Ovary (tissue), 7 donors: ENCODE measurements at regions not wholly inside any gene's neighbourhood (a gene's known extent, or its start where the extent isn't known, plus 50 kb on each side); places are given as distances from the start of the nearest gene placed in this dataset.

Experiments used
- DNase-seq, 5 donors: peaks; one replicate each; pipeline ENCODE4 v3.0.0-alpha.2; 2019 to 2020
- H3K27ac ChIP-seq, 2 donors: fragments of 200-600 bp; one replicate each; pipeline versions ENCODE4 v1.5.1 to v1.8.0; 2019 to 2022
- H3K27me3 ChIP-seq: fragments of 200-600 bp; one replicate; pipeline ENCODE4 v1.8.0; 2022
- H3K36me3 ChIP-seq: fragments of 200-600 bp; sonication (generic); one replicate; pipeline ENCODE4 v1.5.1; 2019
- H3K4me1 ChIP-seq: one replicate; pipeline ENCODE4 v1.8.1; 2013; ENCODE audit warnings: mild to moderate bottlenecking, moderate library complexity; ENCODE audit not compliant: insufficient read depth
- H3K4me3 ChIP-seq: fragments of 200-600 bp; sonication (generic); one replicate; pipeline ENCODE4 v1.5.1; 2017
- H3K9me3 ChIP-seq, 2 donors: fragments of 200-600 bp in 1 of 2; sonication (generic) in 1 of 2; one replicate each; pipeline versions ENCODE4 v1.5.1 to v1.8.1; 2013 to 2019; ENCODE audit warnings: mild to moderate bottlenecking in 1 of 2, moderate library complexity in 1 of 2
- CTCF ChIP-seq, 3 donors: fragments of 450-650 bp in 2 of 3; fragments of 200-600 bp in 1 of 3; IDR thresholded peaks; one replicate each; pipeline versions ENCODE4 v1.5.1 to v1.8.0; 2016 to 2022; ENCODE audit warnings: antibody characterized with exemption in 3 of 3, mild to moderate bottlenecking in 1 of 3
- EP300 ChIP-seq: sonication (generic); formaldehyde crosslinking; IDR thresholded peaks from one replicate; pipeline ENCODE4 v1.6.1; 2017; ENCODE audit warnings: antibody characterized with exemption
- POLR2A ChIP-seq: fragments of 450-650 bp; IDR thresholded peaks from one replicate; pipeline ENCODE4 v1.6.1; 2017; ENCODE audit warnings: antibody characterized with exemption, mild to moderate bottlenecking, moderate library complexity
- WGBS, 3 donors: extraction: QIAGEN DNeasy Blood & Tissue Kit in 1 of 3; methylation state at CpG; one replicate each; pipeline versions ENCODE4 v1.1.5 to v1.1.7; 2013 to 2017; 5-methylcytosine and 5-hydroxymethylcytosine counted together
- intact Hi-C, 4 donors: fragments of 100-400 bp; cut with DNase I; formaldehyde crosslinking; loops; one replicate each; pipeline versions ENCODE4 v1.11.0 to v1.15.1; 2022 to 2023
- donor health status: DM: no; HTN: no; CAD: no; lungs with moderate emphysema.
- donor health status: DM: no; HTN: no; CAD: no.
- donor health status: Bipolar disorder and iron deficiency.
- donor health status: DM: no; HTN: no; CAD: no.
- donor health status: DM: yes; HTN: yes; CAD: no.

GRCh38 chr4:13266687-13267086 is 217.5 kb downstream of the RAB28 start:
- no peak overlapping the region for H3K27ac ChIP-seq
- no peaks in the 10 kb centered on the region for H3K4me1 ChIP-seq
- WGBS, 3 donors = 35 to 39% (median 37%) methylated on average over 3 of the region's 3 CpGs
- H3K9me3 ChIP-seq = no peaks in the 10 kb centered on the region
- TF ChIP-seq EP300 (no peak), POLR2A (no peak), CTCF (IDR thresholded peaks at IDR 0.05) (no peak)
- no peak for DNase-seq
- H3K27me3 ChIP-seq = no peaks in the 10 kb centered on the region
- intact Hi-C loops = no loop called here
- H3K4me3 ChIP-seq = no peak overlapping the region
- H3K36me3 ChIP-seq = no peaks in the 10 kb centered on the region

GRCh38 chr4:13263967-13264525 is 220.1 kb downstream of the RAB28 start:
- H3K27ac ChIP-seq = no peak overlapping the region
- no peaks in the 10 kb centered on the region for H3K4me1 ChIP-seq
- 51 to 80% (median 57%) methylated on average over 4 of the region's 4 CpGs for WGBS, 3 donors
- TF ChIP-seq EP300 (no peak), CTCF (IDR thresholded peaks at IDR 0.05) (no peak), POLR2A (no peak)
- intact Hi-C loops = no loop called here
- H3K36me3 ChIP-seq = no peaks in the 10 kb centered on the region
- no peaks in the 10 kb centered on the region for H3K9me3 ChIP-seq
- no peak overlapping the region for H3K4me3 ChIP-seq
- DNase-seq = no peak
- no peaks in the 10 kb centered on the region for H3K27me3 ChIP-seq

- no peak for DNase-seq
- Histone ChIP-seq H3K36me3 (no peaks in the 10 kb centered on the region), H3K4me3 (no peak overlapping the region), H3K27me3 (no peaks in the 10 kb centered on the region), H3K27ac (no peak overlapping the region), H3K4me1 (no peaks in the 10 kb centered on the region), H3K9me3 (no peaks in the 10 kb centered on the region)
- intact Hi-C loops = no loop called here
- WGBS, 3 donors = 90 to 95% (median 93%) methylated on average over 8 of the region's 8 CpGs
- TF ChIP-seq EP300 (no peak), CTCF (IDR thresholded peaks at IDR 0.05) (no peak), POLR2A (no peak)
Observed at GRCh38 chr4:13262816-13263215, 221.3 kb downstream of the RAB28 start.

GRCh38 chr4:13261486-13262257 is 222.5 kb downstream of the RAB28 start:
- Histone ChIP-seq H3K4me1 (no peaks in the 10 kb centered on the region), H3K36me3 (no peaks in the 10 kb centered on the region), H3K27me3 (no peaks in the 10 kb centered on the region), H3K4me3 (no peak overlapping the region), H3K27ac (no peak overlapping the region), H3K9me3 (no peaks in the 10 kb centered on the region)
- WGBS, 3 donors = 23 to 35% (median 25%) methylated on average over 1 of the region's 1 CpG
- intact Hi-C loops = no loop called here
- no peak for DNase-seq
- TF ChIP-seq POLR2A = no peak
- TF ChIP-seq CTCF (IDR thresholded peaks at IDR 0.05) = no peak
- TF ChIP-seq EP300 = no peak
